HEK293 (cell line): ENCODE measurements at regions not wholly inside any gene's neighbourhood (a gene's known extent, or its start where the extent isn't known, plus 50 kb on each side); places are given as distances from the start of the nearest gene placed in this dataset.

Experiments used
- PRDM1 ChIP-seq: fragments of 450-650 bp; formaldehyde crosslinking; IDR thresholded peaks from 2 replicates; pipeline ENCODE4; 2016; ENCODE audit warnings: missing biosample characterization, missing genetic modification characterization
- YY2 ChIP-seq: fragments of 450-650 bp; formaldehyde crosslinking; IDR thresholded peaks from 2 replicates; pipeline ENCODE4 v1.5.1; 2016; ENCODE audit warnings: missing biosample characterization, missing genetic modification characterization
- ZNF423 ChIP-seq: fragments of 450-650 bp; formaldehyde crosslinking; IDR thresholded peaks from 2 replicates; pipeline ENCODE4 v1.5.1; 2016; ENCODE audit warnings: missing biosample characterization, missing genetic modification characterization
- ZNF626 ChIP-seq: fragments of 450-650 bp; sonication (Bioruptor Pico); formaldehyde crosslinking; IDR thresholded peaks from 2 replicates; pipeline ENCODE4 v1.5.1; 2018; ENCODE audit warnings: missing biosample characterization, missing genetic modification characterization, inconsistent platforms
- ZSCAN23 ChIP-seq: fragments of 450-650 bp; formaldehyde crosslinking; IDR thresholded peaks from 2 replicates; pipeline ENCODE4 v1.5.1; 2016; ENCODE audit warnings: missing biosample characterization, missing genetic modification characterization
- TF ChIP-seq, protein P1 (sequence below): fragments of 450-650 bp; formaldehyde crosslinking; IDR thresholded peaks from 2 replicates; pipeline ENCODE4 v1.5.1; 2016; ENCODE audit warnings: missing biosample characterization, missing genetic modification characterization
- TF ChIP-seq, protein P2 (sequence below): fragments of 450-650 bp; formaldehyde crosslinking; IDR thresholded peaks from 2 replicates; pipeline ENCODE4 v1.5.1; 2016; ENCODE audit warnings: missing biosample characterization, missing genetic modification characterization

DNA sequence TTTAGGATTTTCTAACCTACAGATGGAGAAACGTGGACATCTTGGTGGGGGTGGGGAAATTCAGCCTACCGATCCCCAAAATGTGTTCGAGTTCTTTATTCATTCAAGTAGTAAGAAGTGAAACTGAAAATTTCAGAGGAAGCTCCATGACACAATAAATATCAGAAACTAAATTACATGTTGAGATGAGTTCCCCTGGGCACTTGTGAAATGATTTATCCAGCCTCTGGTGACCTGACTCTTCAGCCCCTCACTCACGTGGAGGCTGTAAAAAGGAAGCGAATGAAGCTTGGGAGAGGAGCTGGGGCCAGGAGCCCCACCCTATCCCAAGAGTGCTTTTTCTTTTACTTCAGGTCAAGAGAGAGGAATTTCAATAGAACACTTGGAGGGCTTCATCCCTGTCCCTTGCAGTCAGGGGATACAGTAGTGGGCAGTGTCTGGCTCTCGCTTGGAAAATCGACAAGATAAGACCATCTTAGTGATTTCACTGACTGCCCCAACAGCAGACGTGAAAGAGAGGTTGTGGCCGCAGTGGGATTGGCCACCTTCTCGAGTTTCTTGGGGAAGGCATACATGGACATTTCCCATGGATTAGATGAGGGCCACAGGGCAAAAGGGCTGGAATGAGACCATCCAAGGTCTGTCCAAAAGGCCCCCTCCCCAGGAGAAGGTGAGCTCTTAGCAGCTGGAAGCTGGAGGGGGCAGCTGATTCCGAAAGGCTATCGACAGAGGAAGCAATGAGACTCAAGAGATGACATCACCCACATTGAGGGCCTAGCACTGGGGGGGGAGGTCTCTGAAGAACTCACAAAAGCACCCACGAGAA, 76.8 kb upstream of the SH3PXD2B start:
- TF ChIP-seq, protein P1, sequence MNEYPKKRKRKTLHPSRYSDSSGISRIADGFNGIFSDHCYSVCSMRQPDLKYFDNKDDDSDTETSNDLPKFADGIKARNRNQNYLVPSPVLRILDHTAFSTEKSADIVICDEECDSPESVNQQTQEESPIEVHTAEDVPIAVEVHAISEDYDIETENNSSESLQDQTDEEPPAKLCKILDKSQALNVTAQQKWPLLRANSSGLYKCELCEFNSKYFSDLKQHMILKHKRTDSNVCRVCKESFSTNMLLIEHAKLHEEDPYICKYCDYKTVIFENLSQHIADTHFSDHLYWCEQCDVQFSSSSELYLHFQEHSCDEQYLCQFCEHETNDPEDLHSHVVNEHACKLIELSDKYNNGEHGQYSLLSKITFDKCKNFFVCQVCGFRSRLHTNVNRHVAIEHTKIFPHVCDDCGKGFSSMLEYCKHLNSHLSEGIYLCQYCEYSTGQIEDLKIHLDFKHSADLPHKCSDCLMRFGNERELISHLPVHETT (tag by site-specific recombination), result no peak
- TF ChIP-seq ZNF626 (tag by site-specific recombination) (no peak), ZSCAN23 (tag by site-specific recombination) (no peak), PRDM1 (tag by site-specific recombination) (no peak), YY2 (tag by site-specific recombination) (no peak), ZNF423 (tag by site-specific recombination) (no peak)
- TF ChIP-seq, protein P2, sequence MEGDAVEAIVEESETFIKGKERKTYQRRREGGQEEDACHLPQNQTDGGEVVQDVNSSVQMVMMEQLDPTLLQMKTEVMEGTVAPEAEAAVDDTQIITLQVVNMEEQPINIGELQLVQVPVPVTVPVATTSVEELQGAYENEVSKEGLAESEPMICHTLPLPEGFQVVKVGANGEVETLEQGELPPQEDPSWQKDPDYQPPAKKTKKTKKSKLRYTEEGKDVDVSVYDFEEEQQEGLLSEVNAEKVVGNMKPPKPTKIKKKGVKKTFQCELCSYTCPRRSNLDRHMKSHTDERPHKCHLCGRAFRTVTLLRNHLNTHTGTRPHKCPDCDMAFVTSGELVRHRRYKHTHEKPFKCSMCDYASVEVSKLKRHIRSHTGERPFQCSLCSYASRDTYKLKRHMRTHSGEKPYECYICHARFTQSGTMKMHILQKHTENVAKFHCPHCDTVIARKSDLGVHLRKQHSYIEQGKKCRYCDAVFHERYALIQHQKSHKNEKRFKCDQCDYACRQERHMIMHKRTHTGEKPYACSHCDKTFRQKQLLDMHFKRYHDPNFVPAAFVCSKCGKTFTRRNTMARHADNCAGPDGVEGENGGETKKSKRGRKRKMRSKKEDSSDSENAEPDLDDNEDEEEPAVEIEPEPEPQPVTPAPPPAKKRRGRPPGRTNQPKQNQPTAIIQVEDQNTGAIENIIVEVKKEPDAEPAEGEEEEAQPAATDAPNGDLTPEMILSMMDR, result no peak
